ENCODE measurements at regions not wholly inside any gene's neighbourhood (a gene's known extent, or its start where the extent isn't known, plus 50 kb on each side); places are given as distances from the start of the nearest gene placed in this dataset.

GRCh38 chr11:15497366-15497765 is 382.6 kb downstream of the INSC start:
- TF ChIP-seq CTCF (IDR thresholded peaks at IDR 0.05) (no peak), POLR2AphosphoS5 (IDR thresholded peaks at IDR 0.05) (no peak)
